Activated T-helper 9 cell treated with anti-CD3 and anti-CD28 coated beads, Interleukin-2, amount 50 U/mL, for 16 hours (primary cell): ENCODE measurements at regions not wholly inside any gene's neighbourhood (a gene's known extent, or its start where the extent isn't known, plus 50 kb on each side); places are given as distances from the start of the nearest gene placed in this dataset.

ENCODE experiments used
- DNase-seq: peaks from one replicate; pipeline ENCODE4 v3.0.0-alpha.2; 2020; ENCODE audit warnings: low read depth

DNA sequence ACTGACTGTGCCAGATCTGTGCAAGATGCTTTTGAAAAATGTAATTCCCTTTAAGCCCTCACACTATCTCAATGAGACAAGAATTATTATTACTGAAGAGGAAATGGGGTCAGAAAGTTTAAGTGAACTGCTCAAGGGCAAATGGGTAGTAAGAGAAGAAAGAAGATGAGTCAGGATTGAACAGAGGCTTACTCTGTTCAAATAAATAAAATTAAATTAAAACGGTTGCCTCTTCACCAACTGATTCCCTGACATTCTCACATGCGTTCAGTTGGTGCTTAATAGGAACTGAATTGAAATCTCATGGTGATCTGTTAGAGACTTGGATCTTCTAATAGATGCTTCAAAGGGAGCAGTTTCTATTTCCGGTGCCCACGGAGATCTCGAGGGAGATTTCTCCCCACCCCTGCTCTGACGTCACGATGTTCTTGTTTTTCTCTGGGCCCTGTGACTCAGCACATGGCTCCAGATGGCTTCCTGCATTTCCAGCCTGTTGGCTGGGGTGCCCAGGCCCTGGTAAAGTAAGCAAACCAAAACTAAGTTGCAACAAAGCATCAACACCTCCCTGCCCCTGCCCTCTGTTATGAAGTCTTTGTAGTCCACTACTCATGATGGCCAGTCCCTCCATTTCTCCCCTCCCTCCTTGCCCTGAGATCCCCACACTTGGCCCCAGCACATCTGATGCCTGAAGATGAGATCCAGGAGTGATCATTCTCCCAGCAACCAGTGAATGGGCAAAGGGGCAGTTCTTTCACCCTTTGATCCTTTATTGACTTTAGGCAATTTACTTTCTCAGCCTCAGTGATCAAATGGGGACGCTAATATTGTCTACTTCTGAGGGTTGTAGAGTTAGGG lies 106.1 kb upstream of the CPEB4 start:
- peak; percentile 27 for DNase-seq

DNA sequence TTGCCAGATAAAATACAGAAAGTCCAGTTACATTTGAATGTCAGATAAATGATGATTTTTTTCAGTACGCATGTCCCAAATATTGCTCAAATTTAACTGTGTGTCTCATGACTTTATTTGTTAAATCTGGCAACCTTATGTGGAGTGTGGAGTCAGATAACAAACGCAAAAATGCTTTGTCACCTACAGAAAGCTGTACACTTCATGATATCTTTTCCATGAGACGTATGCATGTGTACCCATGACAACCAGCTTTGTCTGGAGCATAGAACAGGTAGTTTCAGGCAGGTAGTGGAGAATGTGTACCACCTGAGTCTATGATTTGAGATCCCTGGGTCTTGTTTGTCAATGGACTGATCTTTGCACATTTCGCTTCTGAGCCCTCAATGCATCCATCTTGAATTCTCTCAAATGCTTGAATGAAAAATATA lies 105.5 kb upstream of the CPEB4 start:
- DNase-seq, result no peak

DNA sequence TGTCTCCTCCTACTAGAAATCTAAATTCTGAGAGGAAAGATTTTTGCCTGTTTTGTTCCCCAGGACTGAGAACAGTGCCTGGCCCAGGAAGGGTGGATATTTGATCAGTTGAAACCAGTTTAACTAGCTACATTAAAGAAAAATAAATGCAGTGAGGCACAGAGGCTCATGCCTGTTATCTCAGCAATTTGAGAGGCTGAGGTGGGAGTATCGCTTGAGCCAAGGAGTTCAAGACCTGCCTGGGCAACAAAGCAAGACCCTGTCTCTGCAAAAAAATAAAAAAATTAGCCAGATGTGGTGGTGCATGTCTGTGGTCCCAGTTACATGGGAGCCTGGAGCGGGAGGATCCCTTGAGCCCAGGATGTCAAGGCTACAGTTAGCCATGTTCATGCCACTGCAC lies 104.8 kb upstream of the CPEB4 start:
- DNase-seq, result no peak

DNA sequence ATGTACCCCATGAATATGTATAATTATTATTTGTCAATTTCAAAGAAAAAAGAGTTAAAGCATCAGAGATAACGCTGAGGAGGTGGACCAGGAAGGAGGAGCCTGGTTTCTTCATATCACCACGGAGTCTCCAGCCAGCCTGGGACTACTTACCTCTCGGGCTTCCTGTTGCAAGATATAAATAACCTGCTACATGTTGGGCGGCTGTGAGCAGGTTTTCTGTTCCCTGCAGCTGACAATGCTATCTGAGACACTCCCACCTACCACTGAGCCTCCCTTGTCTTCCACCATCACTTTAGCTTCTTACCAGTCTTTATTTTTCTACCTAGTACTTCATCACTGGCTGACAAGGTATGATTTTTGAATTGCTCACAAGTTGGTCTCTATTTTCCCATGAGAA lies 102.7 kb upstream of the CPEB4 start:
- no peak for DNase-seq

DNA sequence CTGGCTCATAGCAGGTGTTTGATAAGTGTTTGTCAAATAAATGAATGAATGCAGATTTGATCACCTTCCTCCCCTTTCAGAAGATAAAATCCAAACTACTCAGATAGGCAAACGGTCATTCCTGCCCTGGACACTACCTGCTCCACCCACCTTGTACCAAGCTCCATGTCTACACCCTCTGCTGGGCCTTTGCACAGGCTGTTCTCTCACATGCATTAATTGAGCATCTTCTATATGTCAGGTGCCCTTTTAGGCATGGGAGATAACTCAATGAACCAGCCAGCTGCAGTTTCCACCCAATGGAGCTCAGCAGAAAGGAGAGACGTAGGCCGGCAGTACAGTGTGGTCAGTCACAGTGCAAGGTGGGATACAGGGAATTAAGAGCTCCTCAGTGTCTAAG lies 102.3 kb upstream of the CPEB4 start:
- DNase-seq, result no peak

DNA sequence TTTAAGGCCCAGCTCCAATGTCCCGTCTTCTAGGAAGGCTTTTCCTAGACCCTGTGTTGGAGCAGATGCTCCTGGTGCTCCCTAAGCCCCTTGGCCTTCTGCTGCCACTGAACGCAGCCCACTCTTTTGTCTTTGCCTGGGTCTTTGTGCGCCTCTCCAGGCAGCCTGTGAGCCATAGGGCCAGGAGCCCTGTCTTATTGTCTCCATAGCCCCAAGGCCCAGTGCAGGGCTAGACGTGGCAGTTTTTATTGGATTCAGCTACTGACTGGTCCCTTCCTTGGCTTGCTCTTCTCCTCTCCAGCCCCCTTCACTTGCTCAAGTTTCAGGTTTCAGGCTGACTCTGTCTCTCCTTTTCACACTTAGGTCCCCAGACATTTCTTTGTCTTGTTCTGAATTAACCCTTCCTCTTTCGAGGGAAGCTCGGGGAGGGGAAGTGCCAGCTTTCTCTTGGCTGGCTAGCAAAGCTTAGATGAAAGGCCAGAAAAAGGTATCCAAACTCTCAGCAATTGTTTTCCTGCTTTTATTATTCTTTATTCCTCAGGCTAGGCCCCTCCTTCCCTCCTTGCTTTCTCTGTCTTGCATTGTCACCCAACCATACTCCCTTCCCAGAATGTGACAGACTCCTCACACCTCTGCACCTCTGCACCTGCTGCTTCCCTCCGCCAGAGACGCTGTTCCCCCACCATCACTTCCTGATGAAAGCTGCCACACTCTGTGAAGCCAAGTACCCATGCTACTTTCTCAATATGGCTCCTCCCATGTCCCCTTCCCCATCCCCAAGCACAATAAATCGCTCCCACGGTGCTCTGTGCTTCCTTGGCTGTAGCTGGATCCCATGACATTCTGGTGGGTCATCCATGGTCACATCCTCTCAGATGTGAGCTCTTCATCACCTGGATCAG lies 101.6 kb upstream of the CPEB4 start:
- no peak for DNase-seq

DNA sequence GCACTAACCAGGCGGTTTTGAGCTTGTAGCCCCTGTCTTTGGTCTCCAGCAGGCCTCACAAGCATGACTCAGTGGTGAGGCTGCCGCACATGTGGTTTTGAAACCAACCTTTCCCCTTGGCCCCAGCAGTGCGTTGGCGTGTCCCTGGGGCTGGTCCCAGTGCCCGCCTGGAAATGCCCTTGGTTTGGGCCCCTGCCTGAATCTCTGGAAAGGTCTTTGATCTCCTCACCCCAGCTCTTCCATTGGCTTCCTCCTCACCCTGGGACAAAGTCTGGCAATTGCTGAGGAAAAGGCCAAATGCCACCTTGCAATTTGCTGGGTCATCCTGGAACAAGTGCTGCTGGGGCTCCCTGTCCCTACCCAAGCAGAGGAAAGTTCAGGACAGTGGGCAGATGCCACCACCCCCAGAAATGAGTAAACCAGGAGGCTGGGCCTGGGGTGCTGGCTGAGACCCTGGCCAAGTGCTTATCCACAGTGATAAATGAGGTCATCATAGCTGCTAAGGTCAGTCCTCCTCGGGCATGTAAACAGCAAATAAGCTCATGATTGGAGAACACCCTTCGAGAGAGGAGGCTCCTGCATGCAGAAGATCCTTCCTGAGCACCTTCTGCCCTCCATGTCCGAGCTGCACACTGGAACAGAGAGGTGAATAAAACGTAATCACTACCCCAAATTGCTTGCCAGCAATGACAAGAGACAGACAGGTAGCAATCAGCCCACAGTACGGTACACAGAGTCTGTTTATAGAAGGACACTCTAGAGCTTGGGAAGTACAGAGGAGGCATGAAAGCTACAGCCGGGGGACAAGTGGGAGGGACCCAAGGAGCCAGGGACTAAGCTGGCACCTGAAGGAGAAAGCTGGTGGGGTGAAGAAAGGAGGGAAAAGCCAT lies 98.9 kb upstream of the CPEB4 start:
- no peak for DNase-seq

DNA sequence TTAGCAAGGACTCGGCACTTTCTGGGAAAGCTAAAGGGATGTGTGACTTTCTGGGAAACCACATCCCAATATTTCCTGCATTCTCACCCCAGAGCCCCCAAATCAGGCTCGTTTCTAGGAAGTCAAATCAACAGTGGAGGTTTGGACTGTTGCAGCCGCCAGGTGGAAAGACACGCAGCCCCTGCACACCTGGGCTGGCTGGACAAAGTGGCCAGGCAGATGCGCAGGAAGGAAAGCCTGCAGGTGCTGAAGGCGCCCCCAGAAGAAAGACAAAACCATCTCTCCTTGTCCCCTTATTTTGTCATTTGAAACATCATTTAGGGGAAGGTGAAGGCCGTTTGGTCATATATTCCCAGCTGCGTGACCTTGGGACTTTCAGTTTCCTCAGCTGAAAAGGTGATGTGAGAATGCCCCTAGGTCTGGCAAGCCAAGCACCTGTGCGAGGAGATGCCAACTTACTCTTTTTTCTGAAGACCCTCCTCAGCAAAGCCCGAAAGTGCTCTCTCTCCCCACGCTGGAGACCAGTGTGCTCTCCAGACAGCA lies 97.9 kb upstream of the CPEB4 start:
- no peak for DNase-seq

DNA sequence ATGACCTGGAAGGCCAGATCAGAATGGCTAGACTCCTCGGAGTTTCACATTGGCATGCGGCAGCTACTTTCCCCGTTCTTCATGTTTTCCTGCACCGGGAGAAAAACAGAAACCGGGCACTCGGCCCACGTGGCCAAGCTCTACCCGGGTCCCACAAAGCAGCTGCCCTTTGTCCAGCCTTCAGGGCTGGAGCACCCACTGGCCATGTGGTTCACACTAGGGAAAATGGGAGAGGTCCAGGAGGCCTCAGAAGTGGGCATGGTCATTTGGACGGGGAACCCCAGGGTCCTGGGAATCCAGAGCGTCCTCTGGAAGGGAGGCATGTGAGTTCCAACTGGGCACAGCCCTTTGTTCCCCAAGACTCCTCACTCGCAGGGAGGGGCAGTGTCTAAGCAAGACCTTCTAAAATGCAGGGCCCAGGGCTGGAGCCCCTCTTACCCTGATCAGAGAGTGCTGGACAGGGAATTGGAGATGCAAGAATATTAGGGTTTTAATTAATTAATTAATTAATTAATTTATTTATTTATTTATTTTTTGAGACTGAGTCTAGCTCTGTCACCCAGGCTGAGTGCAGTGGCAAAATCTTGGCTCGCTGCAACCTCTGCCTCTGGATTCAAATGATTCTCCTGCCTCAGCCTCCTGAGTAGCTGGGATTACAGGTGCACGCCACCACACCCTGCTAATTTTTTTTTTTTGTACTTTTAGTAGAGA lies 97.2 kb upstream of the CPEB4 start:
- no peak for DNase-seq

DNA sequence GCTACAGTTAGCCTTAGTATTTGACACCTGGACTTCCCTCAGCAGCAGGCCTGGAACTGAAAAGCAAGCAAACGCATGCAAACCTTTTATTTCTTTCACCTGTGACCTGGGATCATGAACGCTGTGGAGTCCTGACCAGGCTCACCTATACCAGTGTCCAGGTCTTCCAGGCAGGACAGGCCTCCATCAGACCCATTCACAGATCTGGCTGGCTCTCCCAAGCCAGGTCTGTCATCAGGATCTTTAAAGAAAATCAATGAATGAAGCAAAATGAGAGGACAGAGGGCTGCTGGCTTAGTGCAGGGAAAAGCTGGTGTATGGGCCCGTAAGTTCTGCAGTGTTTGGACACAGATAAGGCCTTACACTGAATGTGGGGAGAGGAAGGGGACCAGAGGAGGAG lies 96.3 kb upstream of the CPEB4 start:
- DNase-seq, result no peak

DNA sequence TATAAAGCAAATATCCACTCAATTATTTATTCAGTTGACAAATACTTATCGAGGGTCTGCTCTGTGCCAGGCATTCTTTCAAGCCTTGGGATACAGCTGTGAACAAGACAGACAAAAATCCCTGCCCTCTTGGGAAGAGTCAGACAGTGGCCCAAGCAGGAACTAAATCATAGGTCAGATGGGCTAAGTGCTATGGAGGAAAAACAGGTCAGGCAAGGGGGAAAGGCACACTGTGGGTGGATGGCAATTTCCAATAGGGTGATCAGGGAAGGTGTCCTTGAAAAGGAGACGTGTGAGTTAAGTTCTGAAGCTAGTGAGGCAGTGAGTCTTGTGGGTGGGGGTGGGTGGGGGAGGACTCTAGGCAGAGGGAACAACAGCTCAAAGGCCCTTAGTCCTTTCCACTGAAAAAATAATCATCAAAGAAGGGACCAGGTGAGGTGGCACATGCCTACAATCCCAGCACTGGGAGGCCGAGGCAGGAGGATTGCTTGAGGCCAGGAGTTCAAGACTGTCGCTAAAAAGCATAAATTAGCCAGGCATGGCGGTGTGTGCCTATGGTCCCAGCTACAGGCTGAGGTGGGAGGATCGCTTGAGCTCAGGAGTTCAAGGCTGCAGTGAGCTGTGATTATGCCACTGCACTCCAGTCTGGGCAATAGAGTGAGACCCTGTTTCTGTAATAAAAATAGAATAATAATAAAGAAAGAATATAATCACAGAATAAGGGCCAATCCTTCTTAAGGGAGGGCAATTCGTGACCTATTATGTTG lies 95.2 kb upstream of the CPEB4 start:
- no peak for DNase-seq

DNA sequence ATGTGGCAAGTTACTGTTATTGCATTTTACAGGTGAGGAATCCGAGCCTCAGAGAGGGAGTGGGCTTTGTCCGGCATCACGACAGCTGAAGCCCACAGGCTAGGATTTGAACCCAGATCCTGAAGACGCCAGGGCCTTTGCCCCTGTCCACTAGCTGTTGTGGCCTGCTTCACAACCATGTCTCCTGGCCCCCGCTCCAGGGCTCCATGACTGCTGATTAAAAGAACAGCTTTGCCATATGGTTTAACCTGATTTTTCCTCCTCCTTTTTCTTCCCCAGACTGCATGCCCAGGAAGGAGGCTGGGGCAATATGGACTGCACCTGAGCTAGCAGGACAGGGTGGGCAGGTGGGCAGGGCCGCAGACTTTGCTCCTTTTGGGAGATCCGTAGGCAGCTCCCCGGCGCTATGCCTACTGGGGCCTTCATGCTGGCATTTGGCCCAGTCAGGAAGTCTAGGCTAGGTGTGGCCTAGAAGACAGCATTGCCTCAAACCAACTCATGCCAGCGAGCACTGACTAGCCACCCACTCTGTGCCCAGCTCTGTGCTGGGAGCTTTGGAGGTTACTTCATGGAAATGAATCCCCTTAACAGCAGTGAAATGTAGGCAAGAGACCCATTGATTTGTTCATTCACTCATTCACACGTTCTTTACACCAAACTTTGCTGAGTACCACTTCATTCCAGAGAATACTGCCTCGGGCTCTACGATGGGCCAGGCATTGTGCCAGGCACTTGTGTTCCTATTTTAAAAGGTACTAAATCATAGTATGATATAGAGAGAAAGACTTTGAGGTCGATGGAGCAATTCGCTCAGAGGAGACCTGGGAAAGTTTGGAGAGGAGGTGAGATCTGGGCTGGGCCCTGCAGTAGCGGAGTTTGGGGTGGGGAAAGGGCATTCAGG lies 94.3 kb upstream of the CPEB4 start:
- no peak for DNase-seq

DNA sequence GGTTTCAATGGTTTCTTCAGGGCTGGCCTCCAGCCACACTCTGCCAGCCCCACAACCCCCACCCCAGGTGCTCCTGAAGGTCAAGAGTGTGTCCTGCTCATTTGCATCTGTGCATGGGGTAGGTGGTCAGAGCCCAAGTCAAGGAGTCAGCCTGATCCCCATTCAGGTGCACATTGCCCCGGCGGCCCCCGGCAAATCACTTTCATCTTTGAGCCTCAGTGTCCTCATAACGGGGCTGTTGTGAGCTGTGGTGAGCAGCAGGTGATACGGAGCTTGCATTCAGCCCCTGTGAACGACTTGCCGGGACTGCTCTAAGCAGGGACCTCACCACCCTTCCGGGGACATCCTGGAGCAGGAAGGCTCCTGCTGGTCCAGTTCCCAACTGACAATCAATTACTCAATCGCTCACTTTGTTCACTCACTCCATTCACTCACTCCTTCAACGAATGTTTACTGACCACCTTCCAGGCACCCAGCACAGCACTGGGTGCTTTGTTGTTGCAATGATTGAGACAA lies 93.2 kb upstream of the CPEB4 start:
- DNase-seq, result no peak

DNA sequence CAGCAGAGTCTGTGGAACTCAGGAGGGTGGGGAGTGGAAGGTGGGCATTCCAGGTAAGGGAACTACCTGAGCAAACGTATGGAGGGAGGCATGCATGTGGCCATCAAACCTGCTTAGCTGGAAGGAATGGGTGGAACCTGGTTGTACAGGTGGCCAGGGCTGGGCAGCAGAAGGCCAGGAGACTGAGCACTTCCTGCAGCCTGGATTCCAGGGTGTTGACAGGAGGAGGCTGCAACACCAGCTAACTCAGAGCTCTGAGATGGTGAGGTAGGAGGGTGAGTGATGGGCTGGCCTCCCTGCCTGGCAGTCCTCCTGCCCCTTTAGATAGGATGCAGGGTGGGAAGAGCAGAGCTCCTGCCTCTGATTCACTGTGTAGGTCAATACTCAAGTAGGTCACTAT lies 92.5 kb upstream of the CPEB4 start:
- no peak for DNase-seq

DNA sequence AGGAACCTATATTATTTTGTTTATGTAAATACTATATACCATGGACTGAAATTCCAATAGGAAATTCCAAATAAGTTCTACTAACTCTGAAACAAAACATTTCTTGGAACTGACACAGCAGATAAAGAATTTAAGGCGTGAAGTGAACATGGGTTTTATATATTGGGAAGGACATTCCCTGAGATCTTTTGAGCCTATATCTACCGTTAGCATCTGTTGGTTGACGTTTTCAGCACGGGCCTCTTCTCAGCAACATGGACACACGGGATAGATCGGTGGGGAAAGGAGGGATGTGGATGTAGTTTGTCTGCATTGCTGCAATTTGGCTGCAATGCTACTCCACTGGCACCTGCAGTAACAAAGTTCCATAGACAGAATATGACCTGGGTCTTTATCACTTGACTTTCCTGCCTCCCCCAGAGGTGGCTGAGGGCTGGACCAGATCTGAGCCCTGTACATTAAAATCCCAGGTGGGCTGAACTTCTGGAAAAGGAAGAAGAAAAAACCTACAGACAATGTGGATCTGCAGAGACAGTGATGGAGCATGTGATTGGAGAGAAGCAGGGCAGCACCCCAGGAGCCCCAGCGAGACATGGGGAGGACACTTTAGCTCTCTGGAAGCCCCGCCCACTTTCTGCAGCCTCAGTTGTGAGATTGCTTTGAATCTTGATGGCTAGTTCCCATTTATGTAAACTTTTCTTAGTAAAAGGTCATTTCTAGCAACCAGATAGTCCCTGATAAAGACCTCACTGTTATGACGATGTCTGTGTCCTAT lies 91.2 kb upstream of the CPEB4 start:
- no peak for DNase-seq

DNA sequence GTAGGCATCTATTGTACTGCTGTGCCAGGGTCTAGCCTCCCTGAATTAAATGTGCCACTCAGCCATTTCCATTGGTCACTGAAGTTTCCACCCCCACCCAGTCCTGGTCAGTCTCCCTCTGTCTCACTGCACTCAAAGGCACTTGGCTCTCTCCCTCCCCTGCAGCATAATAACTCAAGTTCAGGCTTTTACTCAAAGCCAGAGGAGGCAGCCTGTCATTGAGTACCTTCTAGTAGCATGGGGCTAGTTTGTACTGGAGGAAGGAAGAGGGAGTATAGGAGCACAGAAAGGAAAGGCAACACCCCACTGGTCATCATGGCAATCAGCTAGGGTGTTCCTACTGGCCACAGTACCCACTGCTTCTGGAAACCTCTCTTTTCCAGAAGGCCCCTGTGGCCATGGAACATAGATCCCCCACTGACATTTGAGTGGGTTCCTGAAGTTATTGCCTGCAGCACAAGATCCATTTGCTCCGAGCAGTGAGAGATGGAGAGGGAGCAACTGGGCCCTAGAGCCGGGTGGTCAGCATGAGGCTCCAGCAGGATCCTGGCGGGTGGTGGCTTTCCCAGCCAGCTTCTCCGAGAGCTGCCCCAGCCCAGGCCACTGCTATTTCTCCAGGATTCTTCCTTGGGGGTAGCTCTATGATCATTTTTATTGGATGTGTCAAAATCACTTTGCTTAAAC lies 89.9 kb upstream of the CPEB4 start:
- DNase-seq, result no peak

DNA sequence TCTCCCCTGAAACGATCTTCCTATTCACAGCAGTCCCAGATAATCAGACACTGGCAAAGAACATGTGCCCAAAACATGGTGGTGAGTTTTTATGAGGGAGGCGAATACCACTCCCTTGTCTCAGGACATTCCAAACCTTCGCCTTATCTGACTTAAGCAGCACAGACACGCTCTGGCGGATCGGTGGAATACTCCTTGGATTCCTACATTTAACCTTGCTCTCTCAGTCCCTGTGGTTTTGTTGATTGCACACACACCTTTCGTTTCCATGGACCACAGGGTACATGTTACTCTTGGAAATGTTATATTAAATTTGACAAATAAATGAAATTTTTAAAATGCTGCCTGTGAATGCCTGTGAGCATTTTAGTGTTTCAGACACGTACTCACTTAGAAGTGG lies 87.8 kb upstream of the CPEB4 start:
- DNase-seq, result no peak

DNA sequence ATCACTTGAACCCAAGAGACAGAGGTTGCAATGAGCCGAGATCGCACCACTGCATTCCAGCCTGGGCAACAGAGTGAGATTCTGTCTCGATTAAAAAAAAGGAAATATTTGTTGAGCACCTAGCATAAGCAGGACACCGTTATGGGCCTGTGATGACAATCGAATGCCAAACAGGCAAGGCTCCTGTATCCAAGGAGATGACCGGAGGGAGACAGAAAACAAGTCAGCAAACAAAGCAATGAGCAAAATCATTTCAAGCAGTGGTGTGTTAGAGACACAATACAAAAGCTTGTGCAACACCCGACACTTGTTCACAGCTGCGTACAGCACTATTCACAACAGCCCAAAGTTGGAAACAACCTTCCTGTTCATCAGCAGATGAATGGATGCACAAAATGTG lies 87.1 kb upstream of the CPEB4 start:
- DNase-seq, result no peak
